Liver (tissue), 8 donors: ENCODE measurements at regions not wholly inside any gene's neighbourhood (a gene's known extent, or its start where the extent isn't known, plus 50 kb on each side); places are given as distances from the start of the nearest gene placed in this dataset.

ENCODE experiments used
- DNase-seq: peaks from one replicate; pipeline ENCODE4 v3.0.0-alpha.2; 2017; ENCODE audit warnings: low spot score
- H3K27ac ChIP-seq, 2 donors: one replicate each; pipeline ENCODE4 v1.7.0; 2013; ENCODE audit warnings: inconsistent platforms in 2 of 2, low read length in 2 of 2, control low read depth in 1 of 2, low read depth in 1 of 2, mild to moderate bottlenecking in 1 of 2
- H3K27me3 ChIP-seq, 4 donors: one replicate each; pipeline versions ENCODE4 v1.6.1 to v1.7.0; 2013; ENCODE audit warnings: low read length in 3 of 4, inconsistent platforms in 1 of 4, mild to moderate bottlenecking in 1 of 4, moderate library complexity in 1 of 4; ENCODE audit not compliant: control insufficient read depth in 4 of 4, insufficient read depth in 4 of 4
- H3K36me3 ChIP-seq, 4 donors: one replicate each; pipeline versions ENCODE4 v1.6.1 to v1.7.0; 2013; ENCODE audit warnings: low read length in 3 of 4, mild to moderate bottlenecking in 3 of 4, low read depth in 1 of 4, moderate library complexity in 1 of 4; ENCODE audit not compliant: control insufficient read depth in 4 of 4, insufficient read depth in 3 of 4
- H3K4me1 ChIP-seq, 4 donors: one replicate each; pipeline versions ENCODE4 v1.6.1 to v1.7.0; 2013; ENCODE audit warnings: low read length in 3 of 4, mild to moderate bottlenecking in 3 of 4, moderate library complexity in 1 of 4; ENCODE audit not compliant: control insufficient read depth in 4 of 4, insufficient read depth in 4 of 4
- H3K4me3 ChIP-seq, 3 donors: one replicate each; pipeline versions ENCODE4 v1.6.1 to v1.7.0; 2013; ENCODE audit warnings: low read length in 3 of 3, control low read depth in 1 of 3, low read depth in 1 of 3, mild to moderate bottlenecking in 1 of 3
- H3K9ac ChIP-seq, 2 donors: one replicate each; pipeline ENCODE4 v1.7.0; 2013; ENCODE audit warnings: low read length in 2 of 2, mild to moderate bottlenecking in 2 of 2, moderate library complexity in 2 of 2, control low read depth in 1 of 2, low read depth in 1 of 2
- H3K9me3 ChIP-seq, 4 donors: one replicate each; pipeline versions ENCODE4 v1.6.1 to v1.7.0; 2013; ENCODE audit warnings: low read length in 3 of 4; ENCODE audit not compliant: control insufficient read depth in 4 of 4
- ATF3 ChIP-seq: IDR thresholded peaks from 2 replicates; pipeline ENCODE4 v1.6.1; 2016; ENCODE audit warnings: antibody characterized with exemption
- EGR1 ChIP-seq, 2 donors: IDR thresholded peaks; 2 replicates each; pipeline ENCODE4 v1.6.1; 2016 to 2018; ENCODE audit warnings: antibody characterized with exemption in 2 of 2, low read depth in 2 of 2
- FOXA1 ChIP-seq: IDR thresholded peaks from 2 replicates; pipeline ENCODE4 v1.6.1; 2016; ENCODE audit warnings: antibody characterized with exemption
- FOXA2 ChIP-seq: IDR thresholded peaks from 2 replicates; pipeline ENCODE4 v1.6.1; 2016; ENCODE audit warnings: antibody characterized with exemption
- GABPA ChIP-seq, 2 donors: IDR thresholded peaks in 1 of 2; conservative IDR thresholded peaks in 1 of 2; 2 replicates each; pipeline ENCODE4 v1.6.1; 2016; ENCODE audit warnings: antibody characterized with exemption in 2 of 2, mild to moderate bottlenecking in 1 of 2, moderate library complexity in 1 of 2
- HNF4A ChIP-seq, 2 donors: conservative IDR thresholded peaks; 2 replicates each; pipeline ENCODE4 v1.6.1; 2016; ENCODE audit warnings: antibody characterized with exemption in 2 of 2, mild to moderate bottlenecking in 2 of 2
- HNF4G ChIP-seq: IDR thresholded peaks from 2 replicates; pipeline ENCODE4 v1.6.1; 2016; ENCODE audit warnings: antibody characterized with exemption
- JUND ChIP-seq, 2 donors: IDR thresholded peaks; 2 replicates each; pipeline ENCODE4 v1.6.1; 2016; ENCODE audit warnings: antibody characterized with exemption in 2 of 2
- NR2F2 ChIP-seq: IDR thresholded peaks from 2 replicates; pipeline ENCODE4 v1.6.1; 2016; ENCODE audit warnings: antibody characterized with exemption
- RAD21 ChIP-seq, 2 donors: IDR thresholded peaks; 2 replicates each; pipeline ENCODE4 v1.6.1; 2016; ENCODE audit warnings: antibody characterized with exemption in 2 of 2, mild to moderate bottlenecking in 2 of 2
- RXRA ChIP-seq, 2 donors: IDR thresholded peaks; 2 replicates each; pipeline ENCODE4 v1.6.1; 2017 to 2018; ENCODE audit warnings: antibody characterized with exemption in 2 of 2, mild to moderate bottlenecking in 1 of 2
- SP1 ChIP-seq: IDR thresholded peaks from 2 replicates; pipeline ENCODE4 v1.6.1; 2018; ENCODE audit warnings: antibody characterized with exemption, mild to moderate bottlenecking
- TAF1 ChIP-seq: conservative IDR thresholded peaks from 2 replicates; pipeline ENCODE4 v1.6.1; 2016; ENCODE audit warnings: antibody characterized with exemption, mild to moderate bottlenecking
- WGBS: extraction: QIAGEN DNeasy Blood & Tissue Kit; methylation state at CpG from one replicate; pipeline ENCODE4 v1.1.7; 2013; 5-methylcytosine and 5-hydroxymethylcytosine counted together
- TF ChIP-seq, protein P1 (sequence below): fragments of 150-350 bp; IDR thresholded peaks from 2 replicates; pipeline ENCODE4 v1.5.1; 2017; ENCODE audit warnings: improper control_type of control experiment, low read depth, low read length; ENCODE audit not compliant: missing input control
- donor health status: healthy.
- donor health status: healthy.
- donor health status: healthy.
- donor health status: healthy.
- donor health status: healthy.

DNA sequence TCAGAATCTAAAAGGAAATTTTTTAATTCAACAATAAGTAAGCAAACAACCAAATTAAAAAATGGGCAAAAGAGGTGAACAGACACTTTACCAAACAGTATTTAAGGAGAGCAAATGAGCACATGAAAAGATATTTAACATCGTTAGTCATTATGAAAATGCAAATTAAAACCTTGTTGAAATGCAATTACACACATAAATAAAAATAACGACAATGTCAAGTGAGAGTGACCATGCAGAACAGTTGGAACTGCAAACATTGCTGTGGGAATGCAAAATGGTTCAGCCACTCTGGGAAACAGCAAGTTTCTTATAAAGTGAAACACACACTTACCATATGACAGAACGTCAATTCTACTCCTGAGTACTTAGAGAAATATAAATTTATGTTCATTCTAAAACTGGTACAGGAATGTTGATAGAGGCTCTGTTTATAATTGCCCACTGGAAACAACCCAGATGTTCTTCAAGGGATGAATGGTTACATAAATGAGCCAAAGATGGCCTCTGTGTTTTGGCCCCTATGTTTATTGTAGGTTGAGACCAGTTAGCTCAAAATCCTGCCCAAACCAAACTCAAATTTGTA lies 678.1 kb downstream of the UQCRFS1 start:
- H3K27me3 ChIP-seq = no peaks in the 10 kb centered on the region
- 86% methylated on average over 3 of the region's 3 CpGs for WGBS
- TF ChIP-seq FOXA2 (no peak), JUND (IDR thresholded peaks at IDR 0.05) (no peak), FOXA1 (no peak), RAD21 (IDR thresholded peaks at IDR 0.05) (no peak), SP1 (no peak), HNF4A (conservative IDR thresholded peaks at IDR 0.05) (no peak), RXRA (IDR thresholded peaks at IDR 0.05) (no peak), NR2F2 (no peak)
- TF ChIP-seq, protein P1, sequence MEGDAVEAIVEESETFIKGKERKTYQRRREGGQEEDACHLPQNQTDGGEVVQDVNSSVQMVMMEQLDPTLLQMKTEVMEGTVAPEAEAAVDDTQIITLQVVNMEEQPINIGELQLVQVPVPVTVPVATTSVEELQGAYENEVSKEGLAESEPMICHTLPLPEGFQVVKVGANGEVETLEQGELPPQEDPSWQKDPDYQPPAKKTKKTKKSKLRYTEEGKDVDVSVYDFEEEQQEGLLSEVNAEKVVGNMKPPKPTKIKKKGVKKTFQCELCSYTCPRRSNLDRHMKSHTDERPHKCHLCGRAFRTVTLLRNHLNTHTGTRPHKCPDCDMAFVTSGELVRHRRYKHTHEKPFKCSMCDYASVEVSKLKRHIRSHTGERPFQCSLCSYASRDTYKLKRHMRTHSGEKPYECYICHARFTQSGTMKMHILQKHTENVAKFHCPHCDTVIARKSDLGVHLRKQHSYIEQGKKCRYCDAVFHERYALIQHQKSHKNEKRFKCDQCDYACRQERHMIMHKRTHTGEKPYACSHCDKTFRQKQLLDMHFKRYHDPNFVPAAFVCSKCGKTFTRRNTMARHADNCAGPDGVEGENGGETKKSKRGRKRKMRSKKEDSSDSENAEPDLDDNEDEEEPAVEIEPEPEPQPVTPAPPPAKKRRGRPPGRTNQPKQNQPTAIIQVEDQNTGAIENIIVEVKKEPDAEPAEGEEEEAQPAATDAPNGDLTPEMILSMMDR = no peak

GRCh38 chr19:28532765-28533341 lies 680.1 kb downstream of the UQCRFS1 start:
- Histone ChIP-seq H3K4me3 (no peak overlapping the region), H3K9ac (no peak overlapping the region), H3K36me3 (no peaks in the 10 kb centered on the region), H3K27me3 (no peaks in the 10 kb centered on the region), H3K4me1 (no peaks in the 10 kb centered on the region), H3K9me3 (no peaks in the 10 kb centered on the region), H3K27ac (no peak overlapping the region)
- WGBS = 89% methylated on average over 3 of the region's 3 CpGs
- TF ChIP-seq EGR1 (IDR thresholded peaks at IDR 0.05; ENCODE audit: low read depth in 2 of 2) (no peak), FOXA1 (no peak), TAF1 (no peak), SP1 (no peak), GABPA (IDR thresholded peaks at IDR 0.05 in 1 of 2, conservative IDR thresholded peaks at IDR 0.05 in 1 of 2) (no peak), HNF4A (conservative IDR thresholded peaks at IDR 0.05) (no peak), RAD21 (IDR thresholded peaks at IDR 0.05) (no peak), HNF4G (no peak), NR2F2 (no peak), ATF3 (no peak), RXRA (IDR thresholded peaks at IDR 0.05) (no peak), FOXA2 (no peak), JUND (IDR thresholded peaks at IDR 0.05) (no peak)
- TF ChIP-seq, protein P1 = no peak
- DNase-seq = no peak

More for the DNA sequence above, 678.1 kb downstream of the UQCRFS1 start:
- no peak overlapping the region for H3K9ac ChIP-seq
- H3K36me3 ChIP-seq = no peaks in the 10 kb centered on the region
- H3K4me3 ChIP-seq = no peak overlapping the region
- H3K9me3 ChIP-seq = no peaks in the 10 kb centered on the region
- DNase-seq = no peak
- H3K4me1 ChIP-seq = no peaks in the 10 kb centered on the region
- no peak overlapping the region for H3K27ac ChIP-seq
